ENCODE measurements at regions not wholly inside any gene's neighbourhood (a gene's known extent, or its start where the extent isn't known, plus 50 kb on each side); places are given as distances from the start of the nearest gene placed in this dataset.

- no peak for DNase-seq (ENCODE audit: low read depth)
- TF ChIP-seq CTCF (IDR thresholded peaks at IDR 0.05; ENCODE audit: insufficient read depth, low read depth, low read length) = no peak
- H3K4me3 ChIP-seq (ENCODE audit: low read depth, low read length) = no peak overlapping the region
Observed at GRCh38 chr6:121873595-121873994, 438.1 kb downstream of the GJA1 start.

DNA sequence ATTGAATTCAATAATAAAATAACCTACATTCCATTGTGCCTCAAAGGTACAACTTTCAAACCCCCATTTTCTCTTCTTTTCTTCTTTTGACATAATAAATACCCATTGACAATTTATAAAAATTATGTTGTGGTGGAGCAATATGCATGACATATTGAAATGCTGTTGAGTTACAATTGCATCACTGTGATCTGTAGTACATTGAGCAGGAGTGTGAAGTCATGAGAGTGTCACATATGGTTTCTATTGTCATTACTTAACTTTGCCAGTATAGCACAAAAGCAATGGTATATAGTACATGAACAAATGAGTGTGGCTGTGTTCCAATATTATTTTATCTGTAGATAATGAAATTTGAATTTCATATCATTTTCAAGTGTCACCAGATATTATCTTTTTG is 441.3 kb downstream of the GJA1 start:
- no peak for DNase-seq (ENCODE audit: low read depth)
- TF ChIP-seq CTCF (IDR thresholded peaks at IDR 0.05; ENCODE audit: insufficient read depth, low read depth, low read length) = no peak
- H3K4me3 ChIP-seq (ENCODE audit: low read depth, low read length) = no peak overlapping the region

GRCh38 chr6:121879149-121879548 is 443.7 kb downstream of the GJA1 start:
- no peak overlapping the region for H3K4me3 ChIP-seq (ENCODE audit: low read depth, low read length)
- peak; percentile 82 for DNase-seq (ENCODE audit: low read depth)
- TF ChIP-seq CTCF (IDR thresholded peaks at IDR 0.05; ENCODE audit: insufficient read depth, low read depth, low read length) = no peak

DNA sequence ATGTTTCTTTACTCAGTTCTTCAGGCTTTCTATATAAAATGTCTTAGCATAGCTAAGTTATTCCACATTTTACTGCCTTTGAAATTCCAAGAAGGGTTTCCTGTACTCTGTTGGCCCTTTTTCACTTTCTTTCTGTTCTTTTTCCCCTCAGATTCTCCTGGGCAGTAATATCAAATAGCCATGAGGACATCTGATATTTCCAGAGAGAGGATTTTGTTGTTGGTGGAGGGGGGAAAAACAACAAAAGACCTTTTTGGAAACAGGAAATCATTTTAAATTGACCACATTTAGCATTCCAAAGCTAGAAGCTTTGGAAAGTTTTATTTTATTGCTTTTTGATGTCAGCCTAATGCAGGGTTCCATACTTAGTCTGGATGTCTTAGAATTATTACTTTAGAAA is 445.4 kb downstream of the GJA1 start:
- TF ChIP-seq CTCF (IDR thresholded peaks at IDR 0.05; ENCODE audit: insufficient read depth, low read depth, low read length) = no peak
- H3K4me3 ChIP-seq (ENCODE audit: low read depth, low read length) = no peak overlapping the region
- DNase-seq (ENCODE audit: low read depth) = no peak

DNA sequence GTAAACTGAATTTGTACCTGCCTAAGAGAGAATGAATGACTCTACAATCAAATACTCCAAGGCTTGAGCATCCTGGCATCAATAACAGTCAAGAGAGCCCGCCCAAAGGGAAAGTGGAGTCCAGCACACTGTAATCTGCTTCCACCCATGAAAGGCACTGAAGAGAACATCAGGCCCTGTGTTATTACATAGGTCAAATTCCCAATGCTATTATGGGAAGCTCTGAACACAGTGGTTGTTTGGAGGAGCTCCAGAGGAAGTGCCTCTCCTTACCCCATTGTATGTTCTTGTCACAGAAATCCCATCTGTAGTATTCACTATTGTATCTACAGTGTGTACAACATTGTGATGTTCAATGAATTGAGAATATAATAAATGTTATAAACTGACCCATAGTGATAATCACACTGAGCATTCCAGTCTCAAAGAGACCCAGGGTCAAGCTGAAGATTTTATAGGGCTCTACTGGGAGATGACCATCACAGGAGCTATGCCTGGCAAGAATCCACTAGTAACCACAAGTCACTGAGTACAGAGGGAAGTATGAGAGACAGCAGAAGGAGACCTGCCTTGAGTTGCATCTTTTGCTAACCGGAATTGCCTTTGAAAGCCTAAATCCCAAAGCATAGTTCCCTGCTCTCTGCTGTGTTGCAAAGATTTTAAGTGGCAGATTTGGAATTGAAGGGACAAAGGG is 446.7 kb downstream of the GJA1 start:
- H3K4me3 ChIP-seq (ENCODE audit: low read depth, low read length) = no peak overlapping the region
- no peak for TF ChIP-seq CTCF (IDR thresholded peaks at IDR 0.05; ENCODE audit: insufficient read depth, low read depth, low read length)
- peak; percentile 93 for DNase-seq (ENCODE audit: low read depth)

DNA sequence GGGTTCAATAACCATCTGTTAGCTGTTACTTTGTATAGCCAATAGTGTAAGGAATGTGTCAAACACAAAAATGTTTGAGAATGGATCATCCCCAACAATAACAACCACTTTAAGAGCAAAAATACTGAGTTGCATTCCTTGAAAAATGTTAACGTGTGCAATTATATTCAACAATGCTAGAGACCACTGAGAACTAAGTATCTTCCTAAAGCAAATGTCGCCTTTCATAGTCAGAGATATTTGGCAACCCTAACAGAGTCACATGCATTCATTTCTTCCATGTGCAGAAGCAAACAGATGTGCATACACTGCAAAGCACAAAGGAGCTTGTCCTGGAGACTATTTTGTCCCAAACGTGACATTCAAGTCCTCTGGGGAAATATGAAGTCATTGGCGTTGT is 448.6 kb downstream of the GJA1 start:
- DNase-seq (ENCODE audit: low read depth) = peak; percentile 56
- no peak overlapping the region for H3K4me3 ChIP-seq (ENCODE audit: low read depth, low read length)
- no peak for TF ChIP-seq CTCF (IDR thresholded peaks at IDR 0.05; ENCODE audit: insufficient read depth, low read depth, low read length)

DNA sequence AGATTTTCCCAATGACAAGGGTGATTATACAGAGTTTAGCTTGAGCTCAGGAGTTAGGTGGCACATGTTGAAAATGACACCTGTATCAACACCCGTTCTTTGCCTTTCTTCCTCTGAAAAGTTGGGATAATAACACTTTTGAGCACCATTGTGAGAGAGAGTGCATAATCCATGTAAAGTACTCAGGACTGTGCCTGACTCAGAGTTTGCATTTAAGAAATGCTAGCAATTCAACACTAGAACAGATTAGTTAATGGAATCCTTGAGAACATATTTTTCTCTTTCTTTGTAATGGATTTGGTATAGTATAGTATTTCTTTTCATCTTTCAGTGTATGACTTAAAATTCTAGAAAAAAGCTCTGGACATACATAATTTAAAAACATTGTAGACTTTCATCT is 449.2 kb downstream of the GJA1 start:
- no peak overlapping the region for H3K4me3 ChIP-seq (ENCODE audit: low read depth, low read length)
- DNase-seq (ENCODE audit: low read depth) = no peak
- no peak for TF ChIP-seq CTCF (IDR thresholded peaks at IDR 0.05; ENCODE audit: insufficient read depth, low read depth, low read length)
